ENCODE measurements at regions not wholly inside any gene's neighbourhood (a gene's known extent, or its start where the extent isn't known, plus 50 kb on each side); places are given as distances from the start of the nearest gene placed in this dataset.

GRCh38 chr2:71882949-71883472 is 264.7 kb downstream of the CYP26B1 start:
- Histone ChIP-seq H3K14ac (ENCODE audit: low read length in 2 of 2) (peak overlapping the region in 1 of 2 experiments; percentile 89), H2BK5ac (ENCODE audit: low read depth, low read length, poor library complexity, severe bottlenecking) (no peak overlapping the region), H3K79me1 (replicated peaks; ENCODE audit: low read length, poor library complexity, severe bottlenecking) (no peaks in the 10 kb centered on the region), H3K23ac (ENCODE audit: low read length in 2 of 2) (no peak overlapping the region), H3K4me1 (ENCODE audit: control insufficient read depth, insufficient read depth, low read depth, low read length) (peaks cover 32% of the 10 kb centered on the region), H3K36me3 (ENCODE audit: control insufficient read depth in 1 of 2, insufficient read depth in 2 of 2, low read depth in 1 of 2, low read length in 2 of 2) (no peaks in the 10 kb centered on the region), H4K91ac (ENCODE audit: low read length) (peak overlapping the region; percentile 76), H2AK5ac (ENCODE audit: low read length, severe bottlenecking) (peak overlapping the region; percentile 11), H3K4me3 (ENCODE audit: insufficient read depth in 1 of 2, low read depth in 1 of 2, low read length in 2 of 2) (no peak overlapping the region), H2BK120ac (ENCODE audit: low read depth, low read length) (peak overlapping the region; percentile 83), H3K4me2 (ENCODE audit: low read length, poor library complexity, severe bottlenecking) (no peak overlapping the region), H3K27ac (ENCODE audit: low read length, poor library complexity, severe bottlenecking) (peak overlapping the region; percentile 12), H3K18ac (ENCODE audit: low read depth in 1 of 2, low read length in 2 of 2) (peak overlapping the region; percentile 31 to 96), H2BK15ac (ENCODE audit: low read depth, poor library complexity, severe bottlenecking) (peak overlapping the region; percentile 44), H3K9ac (ENCODE audit: low read length) (peak overlapping the region; percentile 29), H2AFZ (ENCODE audit: low read depth, low read length) (no peak overlapping the region), H2BK12ac (ENCODE audit: low read length in 2 of 2) (peak overlapping the region; percentile 60 to 99), H4K8ac (ENCODE audit: low read length) (peak overlapping the region; percentile 71), H3K27me3 (ENCODE audit: control insufficient read depth in 1 of 2, insufficient read depth in 1 of 2, low read length in 2 of 2) (no peaks in the 10 kb centered on the region), H3K9me3 (ENCODE audit: control insufficient read depth, low read length) (peaks cover 21% of the 10 kb centered on the region), H3K4ac (ENCODE audit: low read depth in 1 of 2, low read length in 2 of 2) (peak overlapping the region; percentile 27 to 64)
- 30% methylated on average over 8 of the region's 8 CpGs for WGBS
- DNase-seq: peak; percentile 94

GRCh38 chr2:71882236-71882946 is 265.3 kb downstream of the CYP26B1 start:
- H3K36me3 ChIP-seq (ENCODE audit: control insufficient read depth in 1 of 2, insufficient read depth in 2 of 2, low read depth in 1 of 2, low read length in 2 of 2): no peaks in the 10 kb centered on the region
- no peak overlapping the region for H3K4me3 ChIP-seq (ENCODE audit: insufficient read depth in 1 of 2, low read depth in 1 of 2, low read length in 2 of 2)
- H3K79me1 ChIP-seq (replicated peaks; ENCODE audit: low read length, poor library complexity, severe bottlenecking): no peaks in the 10 kb centered on the region
- no peak overlapping the region for H3K9ac ChIP-seq (ENCODE audit: low read length)
- no peak overlapping the region for H2BK5ac ChIP-seq (ENCODE audit: low read depth, low read length, poor library complexity, severe bottlenecking)
- H4K8ac ChIP-seq (ENCODE audit: low read length): no peak overlapping the region
- H3K18ac ChIP-seq (ENCODE audit: low read depth in 1 of 2, low read length in 2 of 2): peak overlapping the region; percentile 23 to 75
- DNase-seq: no peak
- no peak overlapping the region for H3K23ac ChIP-seq (ENCODE audit: low read length in 2 of 2)
- H2AK5ac ChIP-seq (ENCODE audit: low read length, severe bottlenecking): peak overlapping the region; percentile 57
- peaks cover 32% of the 10 kb centered on the region for H3K4me1 ChIP-seq (ENCODE audit: control insufficient read depth, insufficient read depth, low read depth, low read length)
- H3K27me3 ChIP-seq (ENCODE audit: control insufficient read depth in 1 of 2, insufficient read depth in 1 of 2, low read length in 2 of 2): no peaks in the 10 kb centered on the region
- no peak overlapping the region for H3K4me2 ChIP-seq (ENCODE audit: low read length, poor library complexity, severe bottlenecking)
- 85% methylated on average over 8 of the region's 8 CpGs for WGBS
- H3K14ac ChIP-seq (ENCODE audit: low read length in 2 of 2): no peak overlapping the region
- peaks cover 21% of the 10 kb centered on the region for H3K9me3 ChIP-seq (ENCODE audit: control insufficient read depth, low read length)
- H2BK15ac ChIP-seq (ENCODE audit: low read depth, poor library complexity, severe bottlenecking): no peak overlapping the region
- H3K4ac ChIP-seq (ENCODE audit: low read depth in 1 of 2, low read length in 2 of 2): peak overlapping the region; percentile 27 to 80
- H2BK12ac ChIP-seq (ENCODE audit: low read length in 2 of 2): peak overlapping the region; percentile 61 to 72
- no peak overlapping the region for H2BK120ac ChIP-seq (ENCODE audit: low read depth, low read length)
- peak overlapping the region; percentile 6 for H2AFZ ChIP-seq (ENCODE audit: low read depth, low read length)
- peak overlapping the region; percentile 5 for H4K91ac ChIP-seq (ENCODE audit: low read length)
- no peak overlapping the region for H3K27ac ChIP-seq (ENCODE audit: low read length, poor library complexity, severe bottlenecking)

DNA sequence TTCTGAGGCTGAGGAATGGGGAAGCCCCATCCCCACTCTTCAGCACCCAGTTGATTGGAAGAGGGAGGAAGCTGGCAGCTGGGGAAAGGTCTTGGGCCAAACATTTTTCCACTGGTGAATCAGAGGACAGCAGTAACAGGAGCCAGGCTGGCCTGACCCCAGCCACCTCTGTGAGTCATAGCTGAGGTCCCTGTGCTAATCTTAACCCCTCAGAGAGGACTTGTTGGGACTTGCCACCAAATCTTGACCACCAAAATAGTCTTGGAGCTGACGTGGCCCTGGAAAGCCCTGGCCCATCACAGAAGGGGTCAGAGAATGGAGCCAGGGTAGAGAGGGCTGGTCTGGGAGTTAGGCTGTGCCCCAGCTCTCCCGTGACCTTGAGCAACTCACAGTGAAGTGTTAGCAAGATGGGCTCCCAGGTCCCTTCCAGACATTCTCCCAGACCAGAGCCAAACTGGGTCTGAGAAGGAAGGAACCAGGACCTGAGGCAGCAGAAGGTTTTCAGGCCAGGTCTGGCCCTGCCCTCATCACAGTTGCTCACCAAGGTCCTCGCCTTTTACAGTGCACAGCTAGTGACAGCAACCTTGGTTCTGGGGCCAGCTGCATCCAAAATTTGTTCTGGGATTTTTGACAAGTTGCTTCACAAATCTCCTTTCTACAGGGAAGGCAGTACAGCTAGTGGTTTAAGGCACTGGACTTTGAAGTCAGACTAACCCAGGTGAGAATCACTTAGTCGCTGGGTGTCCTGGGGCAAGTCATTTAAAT is 266.6 kb downstream of the CYP26B1 start:
- H2BK120ac ChIP-seq (ENCODE audit: low read depth, low read length): peak overlapping the region; percentile 50
- WGBS: 74% methylated on average over 4 of the region's 4 CpGs
- H3K4me3 ChIP-seq (ENCODE audit: insufficient read depth in 1 of 2, low read depth in 1 of 2, low read length in 2 of 2): no peak overlapping the region

DNA sequence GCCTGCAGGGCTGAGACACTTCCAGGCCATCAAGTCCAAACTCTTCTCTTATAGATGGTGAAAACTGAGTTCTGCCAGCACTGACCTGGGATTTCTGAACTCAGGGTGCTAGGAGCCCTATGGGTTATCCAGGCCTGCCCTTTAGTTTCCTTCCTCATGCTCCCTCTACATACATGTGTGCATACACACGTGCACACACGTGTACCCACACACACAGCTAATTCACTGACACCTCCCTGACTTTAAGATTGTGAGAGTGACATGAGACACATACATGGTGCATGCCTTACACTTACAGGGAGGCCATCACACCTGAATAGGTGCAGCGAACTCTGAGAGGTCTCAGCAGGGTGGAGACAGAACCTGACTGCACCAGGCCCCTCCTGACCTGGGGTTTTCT is 267.4 kb downstream of the CYP26B1 start:
- Histone ChIP-seq H2BK15ac (ENCODE audit: low read depth, poor library complexity, severe bottlenecking) (no peak overlapping the region), H3K36me3 (ENCODE audit: control insufficient read depth in 1 of 2, insufficient read depth in 2 of 2, low read depth in 1 of 2, low read length in 2 of 2) (no peaks in the 10 kb centered on the region), H3K18ac (ENCODE audit: low read depth in 1 of 2, low read length in 2 of 2) (peak overlapping the region; percentile 50 to 58), H4K91ac (ENCODE audit: low read length) (peak overlapping the region; percentile 83), H3K4ac (ENCODE audit: low read depth in 1 of 2, low read length in 2 of 2) (peak overlapping the region; percentile 2 to 30), H2BK5ac (ENCODE audit: low read depth, low read length, poor library complexity, severe bottlenecking) (no peak overlapping the region), H3K79me1 (replicated peaks; ENCODE audit: low read length, poor library complexity, severe bottlenecking) (no peaks in the 10 kb centered on the region), H2BK12ac (ENCODE audit: low read length in 2 of 2) (peak overlapping the region; percentile 37 to 57), H3K27ac (ENCODE audit: low read length, poor library complexity, severe bottlenecking) (no peak overlapping the region), H4K8ac (ENCODE audit: low read length) (peak overlapping the region; percentile 62), H3K4me2 (ENCODE audit: low read length, poor library complexity, severe bottlenecking) (no peak overlapping the region), H2BK120ac (ENCODE audit: low read depth, low read length) (peak overlapping the region; percentile 50), H3K23ac (ENCODE audit: low read length in 2 of 2) (no peak overlapping the region), H3K9ac (ENCODE audit: low read length) (no peak overlapping the region), H3K4me3 (ENCODE audit: insufficient read depth in 1 of 2, low read depth in 1 of 2, low read length in 2 of 2) (no peak overlapping the region), H3K4me1 (ENCODE audit: control insufficient read depth, insufficient read depth, low read depth, low read length) (peaks cover 32% of the 10 kb centered on the region), H3K14ac (ENCODE audit: low read length in 2 of 2) (no peak overlapping the region), H3K27me3 (ENCODE audit: control insufficient read depth in 1 of 2, insufficient read depth in 1 of 2, low read length in 2 of 2) (peaks cover 0 to 3% of the 10 kb centered on the region in 2 experiments), H2AK5ac (ENCODE audit: low read length, severe bottlenecking) (no peak overlapping the region), H2AFZ (ENCODE audit: low read depth, low read length) (no peak overlapping the region), H3K9me3 (ENCODE audit: control insufficient read depth, low read length) (peaks cover 10% of the 10 kb centered on the region)
- DNase-seq: no peak
- 88% methylated on average over 3 of the region's 3 CpGs for WGBS

More for the DNA sequence above, 266.6 kb downstream of the CYP26B1 start:
- Histone ChIP-seq H3K9me3 (ENCODE audit: control insufficient read depth, low read length) (peaks cover 17% of the 10 kb centered on the region), H3K18ac (ENCODE audit: low read depth in 1 of 2, low read length in 2 of 2) (peak overlapping the region; percentile 58 to 79), H3K23ac (ENCODE audit: low read length in 2 of 2) (peak overlapping the region in 1 of 2 experiments; percentile 14), H2BK5ac (ENCODE audit: low read depth, low read length, poor library complexity, severe bottlenecking) (no peak overlapping the region), H2BK15ac (ENCODE audit: low read depth, poor library complexity, severe bottlenecking) (peak overlapping the region; percentile 17), H3K9ac (ENCODE audit: low read length) (peak overlapping the region; percentile 28), H2BK12ac (ENCODE audit: low read length in 2 of 2) (peak overlapping the region; percentile 20 to 85), H4K91ac (ENCODE audit: low read length) (peak overlapping the region; percentile 76), H3K27me3 (ENCODE audit: control insufficient read depth in 1 of 2, insufficient read depth in 1 of 2, low read length in 2 of 2) (peaks cover 0 to under 1% of the 10 kb centered on the region in 2 experiments), H4K8ac (ENCODE audit: low read length) (peak overlapping the region; percentile 8), H3K4me1 (ENCODE audit: control insufficient read depth, insufficient read depth, low read depth, low read length) (peaks cover 32% of the 10 kb centered on the region), H3K27ac (ENCODE audit: low read length, poor library complexity, severe bottlenecking) (no peak overlapping the region), H3K4ac (ENCODE audit: low read depth in 1 of 2, low read length in 2 of 2) (peak overlapping the region in 1 of 2 experiments; percentile 66), H3K36me3 (ENCODE audit: control insufficient read depth in 1 of 2, insufficient read depth in 2 of 2, low read depth in 1 of 2, low read length in 2 of 2) (no peaks in the 10 kb centered on the region), H3K14ac (ENCODE audit: low read length in 2 of 2) (peak overlapping the region in 1 of 2 experiments; percentile 61), H3K4me2 (ENCODE audit: low read length, poor library complexity, severe bottlenecking) (no peak overlapping the region), H3K79me1 (replicated peaks; ENCODE audit: low read length, poor library complexity, severe bottlenecking) (no peaks in the 10 kb centered on the region), H2AFZ (ENCODE audit: low read depth, low read length) (no peak overlapping the region), H2AK5ac (ENCODE audit: low read length, severe bottlenecking) (peak overlapping the region; percentile 46)
- peak; percentile 85 for DNase-seq

All from mesenchymal stem cell (in vitro differentiated cells and primary cell).